ENCODE measurements at regions not wholly inside any gene's neighbourhood (a gene's known extent, or its start where the extent isn't known, plus 50 kb on each side); places are given as distances from the start of the nearest gene placed in this dataset.

DNA sequence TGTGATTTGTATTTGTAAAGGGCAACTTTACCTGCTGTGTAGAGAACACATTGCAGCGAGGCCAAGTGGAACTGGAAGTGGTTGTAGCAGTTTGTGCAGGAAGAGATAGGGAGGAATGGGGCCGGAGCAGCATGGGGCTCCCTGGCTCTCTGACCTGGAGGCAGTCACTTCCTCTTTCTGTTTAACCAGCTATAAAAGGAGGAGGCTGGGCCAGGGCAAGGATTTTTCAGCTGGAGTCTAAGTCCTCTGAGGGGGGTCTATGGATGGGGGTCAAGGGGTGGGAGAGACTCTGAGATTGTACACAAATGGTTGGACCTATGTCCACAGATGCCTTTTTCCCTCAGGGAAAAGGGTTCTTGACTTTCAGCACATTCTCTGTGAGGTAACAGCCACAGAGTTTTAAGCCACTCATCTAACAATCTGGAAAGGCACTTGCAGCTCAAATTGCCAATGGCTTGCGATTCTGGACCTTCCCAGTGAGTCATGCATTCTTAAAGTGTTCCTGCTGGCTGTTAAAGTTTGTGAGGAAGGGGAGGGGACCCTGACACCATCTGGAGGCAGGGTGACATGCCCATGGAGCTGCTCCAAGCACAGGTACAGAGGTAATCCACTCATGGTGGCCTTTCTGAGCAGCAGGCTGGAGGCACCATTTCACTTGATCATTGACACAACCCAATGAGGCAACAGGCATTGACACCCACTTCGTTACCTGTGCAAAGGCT lies 347.0 kb downstream of the CYRIA start:
- Histone ChIP-seq H3K36me3 (ENCODE audit: insufficient read depth, low read length) (no peaks in the 10 kb centered on the region), H3K27me3 (ENCODE audit: insufficient read depth, low read length, poor library complexity, severe bottlenecking) (no peaks in the 10 kb centered on the region), H4K20me1 (ENCODE audit: insufficient read depth, low read length, poor library complexity, severe bottlenecking) (no peaks in the 10 kb centered on the region), H2AFZ (ENCODE audit: low read length) (peak overlapping the region; percentile 23; the same call in 1 of the 2 replicates), H3F3A (ENCODE audit: low read depth) (no peaks in the 10 kb centered on the region), H3K9me3 (ENCODE audit: insufficient read depth, low read depth, low read length) (no peaks in the 10 kb centered on the region), H3K4me1 (ENCODE audit: insufficient read depth, low read length, poor library complexity, severe bottlenecking) (peaks cover 33% of the 10 kb centered on the region), H3K9me2 (replicated peaks; ENCODE audit: low read depth, low read length) (no peaks in the 10 kb centered on the region), H3K4me3 (ENCODE audit: low read length, poor library complexity, severe bottlenecking) (no peak overlapping the region), H3K79me2 (ENCODE audit: insufficient read depth, low read length) (no peaks in the 10 kb centered on the region), H3K4me2 (ENCODE audit: low read depth, low read length, poor library complexity, severe bottlenecking) (peak overlapping the region; percentile 21), H3K9ac (ENCODE audit: low read depth, low read length, poor library complexity, severe bottlenecking) (peak overlapping the region; percentile 22)
- TF ChIP-seq, protein P1, sequence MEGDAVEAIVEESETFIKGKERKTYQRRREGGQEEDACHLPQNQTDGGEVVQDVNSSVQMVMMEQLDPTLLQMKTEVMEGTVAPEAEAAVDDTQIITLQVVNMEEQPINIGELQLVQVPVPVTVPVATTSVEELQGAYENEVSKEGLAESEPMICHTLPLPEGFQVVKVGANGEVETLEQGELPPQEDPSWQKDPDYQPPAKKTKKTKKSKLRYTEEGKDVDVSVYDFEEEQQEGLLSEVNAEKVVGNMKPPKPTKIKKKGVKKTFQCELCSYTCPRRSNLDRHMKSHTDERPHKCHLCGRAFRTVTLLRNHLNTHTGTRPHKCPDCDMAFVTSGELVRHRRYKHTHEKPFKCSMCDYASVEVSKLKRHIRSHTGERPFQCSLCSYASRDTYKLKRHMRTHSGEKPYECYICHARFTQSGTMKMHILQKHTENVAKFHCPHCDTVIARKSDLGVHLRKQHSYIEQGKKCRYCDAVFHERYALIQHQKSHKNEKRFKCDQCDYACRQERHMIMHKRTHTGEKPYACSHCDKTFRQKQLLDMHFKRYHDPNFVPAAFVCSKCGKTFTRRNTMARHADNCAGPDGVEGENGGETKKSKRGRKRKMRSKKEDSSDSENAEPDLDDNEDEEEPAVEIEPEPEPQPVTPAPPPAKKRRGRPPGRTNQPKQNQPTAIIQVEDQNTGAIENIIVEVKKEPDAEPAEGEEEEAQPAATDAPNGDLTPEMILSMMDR (conservative IDR thresholded peaks at IDR 0.05; ENCODE audit: low read length) = no peak
- no peak for TF ChIP-seq EZH2phosphoT487 (IDR thresholded peaks at IDR 0.05; ENCODE audit: borderline replicate concordance)

DNA sequence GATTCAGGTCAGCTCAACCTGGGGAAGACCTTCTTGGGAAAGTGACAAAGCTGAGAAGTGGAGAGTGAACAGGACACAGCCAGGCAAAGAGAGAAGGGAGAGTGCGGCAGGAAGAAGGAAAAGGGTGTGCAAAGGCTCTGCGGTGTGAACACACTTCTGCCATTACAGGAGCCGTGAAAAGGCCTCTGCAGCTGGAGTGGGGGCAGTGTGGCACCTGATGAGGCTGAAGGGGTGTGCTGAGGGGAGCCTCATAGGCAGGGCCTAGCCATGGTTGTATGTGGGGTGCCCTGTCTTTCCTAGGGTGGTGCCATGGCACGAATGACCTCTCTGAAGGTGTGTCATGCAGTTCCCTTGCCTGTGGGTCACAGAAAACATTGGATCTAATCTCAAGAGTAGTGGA lies 347.6 kb downstream of the CYRIA start:
- no peaks in the 10 kb centered on the region for H3F3A ChIP-seq (ENCODE audit: low read depth)
- no peaks in the 10 kb centered on the region for H3K36me3 ChIP-seq (ENCODE audit: insufficient read depth, low read length)
- no peaks in the 10 kb centered on the region for H3K9me2 ChIP-seq (replicated peaks; ENCODE audit: low read depth, low read length)
- TF ChIP-seq, protein P1 (conservative IDR thresholded peaks at IDR 0.05; ENCODE audit: low read length) = no peak
- no peak for TF ChIP-seq EZH2phosphoT487 (IDR thresholded peaks at IDR 0.05; ENCODE audit: borderline replicate concordance)
- H3K27me3 ChIP-seq (ENCODE audit: insufficient read depth, low read length, poor library complexity, severe bottlenecking) = no peaks in the 10 kb centered on the region
- H3K4me3 ChIP-seq (ENCODE audit: low read length, poor library complexity, severe bottlenecking) = no peak overlapping the region
- no peaks in the 10 kb centered on the region for H4K20me1 ChIP-seq (ENCODE audit: insufficient read depth, low read length, poor library complexity, severe bottlenecking)
- peak overlapping the region; percentile 21 for H3K4me2 ChIP-seq (ENCODE audit: low read depth, low read length, poor library complexity, severe bottlenecking)
- peak overlapping the region; percentile 22 for H3K9ac ChIP-seq (ENCODE audit: low read depth, low read length, poor library complexity, severe bottlenecking)
- H2AFZ ChIP-seq (ENCODE audit: low read length) = peak overlapping the region; percentile 35; the same call in 1 of the 2 replicates
- H3K79me2 ChIP-seq (ENCODE audit: insufficient read depth, low read length) = no peaks in the 10 kb centered on the region
- no peaks in the 10 kb centered on the region for H3K9me3 ChIP-seq (ENCODE audit: insufficient read depth, low read depth, low read length)
- peaks cover 32% of the 10 kb centered on the region for H3K4me1 ChIP-seq (ENCODE audit: insufficient read depth, low read length, poor library complexity, severe bottlenecking)

DNA sequence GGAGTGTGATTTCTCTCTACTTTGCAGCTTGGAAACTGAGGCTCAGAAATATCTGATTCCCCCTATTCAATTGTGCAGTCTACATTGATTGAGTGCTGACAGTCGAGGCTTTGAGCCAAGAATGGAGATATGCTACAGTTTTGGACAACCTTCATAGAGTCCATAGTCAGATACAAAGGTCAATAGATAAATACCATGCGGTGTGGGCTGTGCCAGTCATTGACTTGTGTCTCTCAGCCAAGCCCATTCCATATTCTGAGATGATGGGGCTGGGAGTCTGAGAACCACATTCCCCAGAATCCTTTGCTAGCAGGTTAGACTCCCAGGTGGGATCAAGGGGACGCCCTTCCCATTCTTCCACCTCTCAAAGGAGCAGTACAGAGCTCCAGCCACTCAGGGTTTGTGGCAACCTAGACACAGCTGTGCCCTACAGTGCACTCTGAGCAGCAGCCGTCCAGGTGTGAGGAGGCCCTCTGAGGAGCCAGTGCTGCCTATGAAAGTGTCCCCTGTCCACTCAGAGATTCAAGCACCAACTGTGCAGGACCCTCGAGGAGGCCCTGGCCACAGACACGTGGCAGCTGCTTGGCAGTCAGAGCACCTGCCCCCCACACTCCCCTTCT lies 348.3 kb downstream of the CYRIA start:
- no peaks in the 10 kb centered on the region for H3K9me3 ChIP-seq (ENCODE audit: insufficient read depth, low read depth, low read length)

More for the DNA sequence above, 348.3 kb downstream of the CYRIA start:
- Histone ChIP-seq H3K4me2 (ENCODE audit: low read depth, low read length, poor library complexity, severe bottlenecking) (no peak overlapping the region), H3F3A (ENCODE audit: low read depth) (no peaks in the 10 kb centered on the region), H3K9ac (ENCODE audit: low read depth, low read length, poor library complexity, severe bottlenecking) (no peak overlapping the region), H3K4me1 (ENCODE audit: insufficient read depth, low read length, poor library complexity, severe bottlenecking) (peaks cover 27% of the 10 kb centered on the region), H3K4me3 (ENCODE audit: low read length, poor library complexity, severe bottlenecking) (no peak overlapping the region), H3K27me3 (ENCODE audit: insufficient read depth, low read length, poor library complexity, severe bottlenecking) (no peaks in the 10 kb centered on the region), H4K20me1 (ENCODE audit: insufficient read depth, low read length, poor library complexity, severe bottlenecking) (no peaks in the 10 kb centered on the region), H3K36me3 (ENCODE audit: insufficient read depth, low read length) (no peaks in the 10 kb centered on the region), H3K79me2 (ENCODE audit: insufficient read depth, low read length) (no peaks in the 10 kb centered on the region), H2AFZ (ENCODE audit: low read length) (0 out of 2 replicates have a peak overlapping the region, but pooled peaks have one; percentile 35), H3K9me2 (replicated peaks; ENCODE audit: low read depth, low read length) (no peaks in the 10 kb centered on the region)
- TF ChIP-seq EZH2phosphoT487 (IDR thresholded peaks at IDR 0.05; ENCODE audit: borderline replicate concordance) = no peak
- TF ChIP-seq, protein P1 (conservative IDR thresholded peaks at IDR 0.05; ENCODE audit: low read length) = no peak
